ENCODE measurements at regions not wholly inside any gene's neighbourhood (a gene's known extent, or its start where the extent isn't known, plus 50 kb on each side); places are given as distances from the start of the nearest gene placed in this dataset.
"Not testable (repeated sequence)": the region's sequence is repeated elsewhere in the genome, so short reads cannot be mapped to it uniquely, and the experiment has no call there.

DNA sequence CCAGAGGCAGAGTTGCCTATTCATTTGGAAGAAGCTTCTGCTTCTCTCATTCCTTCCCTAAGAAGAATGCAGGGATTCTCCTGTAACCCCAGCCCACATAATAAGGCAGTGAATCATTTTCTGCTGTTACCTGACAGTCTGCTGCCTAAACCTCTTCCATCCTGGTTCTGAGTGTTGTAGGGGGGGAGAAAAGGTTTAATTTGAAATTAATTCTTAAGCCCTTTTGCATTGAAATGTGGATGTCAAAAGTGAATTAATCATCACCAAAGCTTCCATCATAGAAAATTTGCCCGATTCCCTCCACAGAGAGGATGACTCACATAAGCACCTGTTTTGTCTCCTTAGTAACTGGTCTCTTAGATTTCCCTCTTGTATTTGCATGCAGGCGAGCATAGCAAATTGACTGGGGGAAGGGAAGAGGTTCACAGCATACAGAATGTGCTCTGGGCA lies 146.7 kb upstream of the FNDC3A start:
- Histone ChIP-seq H3K79me1 (ENCODE audit: low read length) (no peaks in the 10 kb centered on the region), H4K8ac (ENCODE audit: low read depth, low read length) (no peak overlapping the region), H3K9ac (ENCODE audit: low read length) (no peak overlapping the region), H4K5ac (ENCODE audit: low read length) (no peak overlapping the region), H3K56ac (ENCODE audit: low read length) (no peak overlapping the region), H3K27me3 (ENCODE audit: insufficient read depth, low read length, poor library complexity) (no peaks in the 10 kb centered on the region), H3K4ac (ENCODE audit: low read depth, low read length) (no peak overlapping the region), H3K4me2 (ENCODE audit: low read length) (no peak overlapping the region), H3K79me2 (ENCODE audit: control insufficient read depth, insufficient read depth, low read length) (no peaks in the 10 kb centered on the region), H3K18ac (ENCODE audit: low read length) (no peak overlapping the region), H3K23ac (ENCODE audit: low read length) (no peak overlapping the region), H2BK15ac (replicated peaks; ENCODE audit: low read depth) (no peak overlapping the region), H2BK120ac (ENCODE audit: low read depth, low read length) (no peak overlapping the region), H3K4me3 (ENCODE audit: low read length) (no peak overlapping the region), H3K36me3 (ENCODE audit: control insufficient read depth, insufficient read depth, low read length) (no peaks in the 10 kb centered on the region), H2AK5ac (ENCODE audit: low read length) (no peak overlapping the region), H3K27ac (ENCODE audit: low read depth, low read length) (no peak overlapping the region), H3K4me1 (ENCODE audit: control insufficient read depth, low read depth, low read length) (no peaks in the 10 kb centered on the region), H2BK5ac (ENCODE audit: low read length) (no peak overlapping the region)
- peak; percentile 79 for DNase-seq
- WGBS (ENCODE audit: extremely low coverage, insufficient coverage, low lambda C conversion rate) = no CpG with 5 or more reads among the region's 2 CpGs

DNA sequence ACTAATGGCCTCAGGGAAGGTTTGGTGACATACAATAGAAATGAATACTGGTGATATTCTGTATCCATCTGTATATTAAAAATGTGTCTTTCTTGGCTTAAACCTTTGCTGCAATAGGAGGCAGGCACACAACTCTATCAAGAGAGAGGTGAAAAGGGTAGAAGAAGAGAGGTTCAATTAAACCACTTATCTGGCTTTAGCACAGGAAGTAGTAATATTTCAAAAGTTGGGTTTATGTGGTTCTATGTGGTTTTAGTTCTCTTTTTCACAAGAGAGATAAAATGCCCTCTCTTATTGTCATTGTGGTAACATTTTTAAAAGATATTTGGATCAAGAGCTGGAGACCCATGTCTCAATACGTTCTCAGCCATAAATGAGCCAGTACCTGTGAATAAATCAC lies 146.2 kb upstream of the FNDC3A start:
- no peak overlapping the region for H3K18ac ChIP-seq (ENCODE audit: low read length)
- no peak overlapping the region for H3K4ac ChIP-seq (ENCODE audit: low read depth, low read length)
- no peaks in the 10 kb centered on the region for H3K79me1 ChIP-seq (ENCODE audit: low read length)
- WGBS (ENCODE audit: extremely low coverage, insufficient coverage, low lambda C conversion rate) = no CpG with 5 or more reads among the region's 1 CpG
- H2AK5ac ChIP-seq (ENCODE audit: low read length) = no peak overlapping the region
- no peak overlapping the region for H3K9ac ChIP-seq (ENCODE audit: low read length)
- H3K36me3 ChIP-seq (ENCODE audit: control insufficient read depth, insufficient read depth, low read length) = no peaks in the 10 kb centered on the region
- H3K56ac ChIP-seq (ENCODE audit: low read length) = no peak overlapping the region
- H3K4me3 ChIP-seq (ENCODE audit: low read length) = no peak overlapping the region
- H3K4me1 ChIP-seq (ENCODE audit: control insufficient read depth, low read depth, low read length) = no peaks in the 10 kb centered on the region
- no peaks in the 10 kb centered on the region for H3K27me3 ChIP-seq (ENCODE audit: insufficient read depth, low read length, poor library complexity)
- H4K5ac ChIP-seq (ENCODE audit: low read length) = no peak overlapping the region
- no peak for DNase-seq
- H3K4me2 ChIP-seq (ENCODE audit: low read length) = no peak overlapping the region
- H3K79me2 ChIP-seq (ENCODE audit: control insufficient read depth, insufficient read depth, low read length) = no peaks in the 10 kb centered on the region
- H2BK120ac ChIP-seq (ENCODE audit: low read depth, low read length) = no peak overlapping the region
- H2BK5ac ChIP-seq (ENCODE audit: low read length) = no peak overlapping the region
- no peak overlapping the region for H3K27ac ChIP-seq (ENCODE audit: low read depth, low read length)
- H4K8ac ChIP-seq (ENCODE audit: low read depth, low read length) = no peak overlapping the region
- H2BK15ac ChIP-seq (replicated peaks; ENCODE audit: low read depth) = no peak overlapping the region
- no peak overlapping the region for H3K23ac ChIP-seq (ENCODE audit: low read length)

DNA sequence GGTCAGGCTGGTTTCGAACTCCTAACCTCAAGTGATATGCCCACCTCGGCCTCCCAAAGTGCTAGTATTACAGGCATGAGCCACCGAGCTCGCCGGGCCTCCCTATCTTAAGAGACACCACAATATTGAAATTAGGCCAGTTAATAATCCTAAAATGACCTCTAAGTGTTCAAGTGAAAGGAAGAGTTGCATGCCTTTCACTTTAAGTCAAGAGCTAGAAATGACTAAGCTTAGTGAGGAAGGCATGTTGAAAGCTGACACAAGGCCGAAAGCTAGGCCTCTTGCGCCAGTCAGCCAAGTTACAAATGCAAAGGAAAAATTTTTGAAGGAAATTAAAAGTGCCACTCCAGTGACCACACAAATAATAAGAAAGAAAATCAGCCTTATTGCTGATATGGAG lies 144.5 kb upstream of the FNDC3A start:
- no peaks in the 10 kb centered on the region for H3K27me3 ChIP-seq (ENCODE audit: insufficient read depth, low read length, poor library complexity)
- H3K4me3 ChIP-seq (ENCODE audit: low read length) = no peak overlapping the region
- no peak for DNase-seq
- no peak overlapping the region for H4K8ac ChIP-seq (ENCODE audit: low read depth, low read length)
- H2BK15ac ChIP-seq (replicated peaks; ENCODE audit: low read depth) = no peak overlapping the region
- H3K79me2 ChIP-seq (ENCODE audit: control insufficient read depth, insufficient read depth, low read length) = no peaks in the 10 kb centered on the region
- H3K36me3 ChIP-seq (ENCODE audit: control insufficient read depth, insufficient read depth, low read length) = no peaks in the 10 kb centered on the region
- H3K4me1 ChIP-seq (ENCODE audit: control insufficient read depth, low read depth, low read length) = no peaks in the 10 kb centered on the region
- H2BK120ac ChIP-seq (ENCODE audit: low read depth, low read length) = no peak overlapping the region
- H2AK5ac ChIP-seq (ENCODE audit: low read length) = no peak overlapping the region
- H2BK5ac ChIP-seq (ENCODE audit: low read length) = no peak overlapping the region
- no peak overlapping the region for H3K4ac ChIP-seq (ENCODE audit: low read depth, low read length)
- no peaks in the 10 kb centered on the region for H3K79me1 ChIP-seq (ENCODE audit: low read length)
- WGBS (ENCODE audit: extremely low coverage, insufficient coverage, low lambda C conversion rate) = no CpG with 5 or more reads among the region's 7 CpGs
- H4K5ac ChIP-seq (ENCODE audit: low read length) = no peak overlapping the region
- no peak overlapping the region for H3K23ac ChIP-seq (ENCODE audit: low read length)
- H3K27ac ChIP-seq (ENCODE audit: low read depth, low read length) = no peak overlapping the region
- H3K9ac ChIP-seq (ENCODE audit: low read length) = no peak overlapping the region
- H3K4me2 ChIP-seq (ENCODE audit: low read length) = no peak overlapping the region
- no peak overlapping the region for H3K56ac ChIP-seq (ENCODE audit: low read length)
- H3K18ac ChIP-seq (ENCODE audit: low read length) = no peak overlapping the region

DNA sequence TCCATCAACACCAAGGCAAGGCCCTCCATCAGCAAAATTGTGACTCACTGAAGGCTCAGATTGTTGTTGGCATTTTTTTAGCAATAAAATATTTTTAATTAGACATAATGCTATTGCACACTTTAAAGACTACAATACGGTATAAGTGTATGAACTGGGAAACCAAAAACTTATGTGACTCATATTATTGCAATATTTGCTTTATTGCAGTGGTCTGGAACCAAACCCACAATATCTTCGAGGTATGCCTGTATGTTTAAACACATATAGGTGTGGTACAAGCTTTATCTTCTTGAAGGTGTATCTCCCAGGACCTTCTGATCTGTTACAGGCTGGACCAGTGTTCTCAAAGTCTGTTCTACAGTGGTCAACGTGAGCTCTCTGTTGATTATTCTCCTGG lies 142.3 kb upstream of the FNDC3A start:
- H2BK120ac ChIP-seq (ENCODE audit: low read depth, low read length) = no peak overlapping the region
- no peak overlapping the region for H2BK15ac ChIP-seq (replicated peaks; ENCODE audit: low read depth)
- no peaks in the 10 kb centered on the region for H3K79me2 ChIP-seq (ENCODE audit: control insufficient read depth, insufficient read depth, low read length)
- no peak for DNase-seq
- no peak overlapping the region for H2AK5ac ChIP-seq (ENCODE audit: low read length)
- H3K27me3 ChIP-seq (ENCODE audit: insufficient read depth, low read length, poor library complexity) = no peaks in the 10 kb centered on the region
- H4K8ac ChIP-seq (ENCODE audit: low read depth, low read length) = no peak overlapping the region
- no peak overlapping the region for H3K23ac ChIP-seq (ENCODE audit: low read length)
- no peak overlapping the region for H3K4ac ChIP-seq (ENCODE audit: low read depth, low read length)
- H3K4me3 ChIP-seq (ENCODE audit: low read length) = no peak overlapping the region
- H2BK5ac ChIP-seq (ENCODE audit: low read length) = no peak overlapping the region
- no peak overlapping the region for H3K27ac ChIP-seq (ENCODE audit: low read depth, low read length)
- no peak overlapping the region for H3K4me2 ChIP-seq (ENCODE audit: low read length)
- no peak overlapping the region for H3K9ac ChIP-seq (ENCODE audit: low read length)
- no peak overlapping the region for H3K56ac ChIP-seq (ENCODE audit: low read length)
- H3K79me1 ChIP-seq (ENCODE audit: low read length) = no peaks in the 10 kb centered on the region
- H4K5ac ChIP-seq (ENCODE audit: low read length) = no peak overlapping the region
- H3K4me1 ChIP-seq (ENCODE audit: control insufficient read depth, low read depth, low read length) = no peaks in the 10 kb centered on the region
- no peak overlapping the region for H3K18ac ChIP-seq (ENCODE audit: low read length)
- WGBS (ENCODE audit: extremely low coverage, insufficient coverage, low lambda C conversion rate) = no CpG with 5 or more reads among the region's 3 CpGs
- H3K36me3 ChIP-seq (ENCODE audit: control insufficient read depth, insufficient read depth, low read length) = no peaks in the 10 kb centered on the region

DNA sequence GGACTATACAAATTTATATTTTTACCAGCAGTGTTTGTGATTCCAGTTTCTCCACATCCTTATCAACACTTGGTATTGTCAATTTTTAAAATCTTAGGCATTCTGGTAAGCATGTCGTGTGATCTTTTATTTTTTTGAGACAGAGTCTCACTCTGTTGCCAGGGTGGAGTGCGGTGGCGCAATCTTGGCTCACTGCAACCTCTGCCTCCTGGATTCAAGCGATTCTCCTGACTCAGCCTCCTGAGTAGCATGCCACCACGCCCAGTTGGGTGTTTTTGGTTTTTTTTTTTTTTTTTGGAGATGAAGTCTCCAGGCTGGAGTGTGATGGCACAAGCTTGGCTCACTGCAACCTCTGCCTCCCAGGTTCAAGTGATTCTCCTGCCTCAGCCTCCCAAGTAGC lies 140.4 kb upstream of the FNDC3A start:
- H4K8ac ChIP-seq (ENCODE audit: low read depth, low read length); H3K4me2 ChIP-seq (ENCODE audit: low read length); H4K5ac ChIP-seq (ENCODE audit: low read length); H3K27me3 ChIP-seq (ENCODE audit: insufficient read depth, low read length, poor library complexity); DNase-seq; H3K79me1 ChIP-seq (ENCODE audit: low read length); H3K56ac ChIP-seq (ENCODE audit: low read length); H2BK120ac ChIP-seq (ENCODE audit: low read depth, low read length); H3K27ac ChIP-seq (ENCODE audit: low read depth, low read length); H3K4me3 ChIP-seq (ENCODE audit: low read length); H3K79me2 ChIP-seq (ENCODE audit: control insufficient read depth, insufficient read depth, low read length); H3K23ac ChIP-seq (ENCODE audit: low read length); H3K4ac ChIP-seq (ENCODE audit: low read depth, low read length); H2BK5ac ChIP-seq (ENCODE audit: low read length); H2AK5ac ChIP-seq (ENCODE audit: low read length); H3K18ac ChIP-seq (ENCODE audit: low read length); H2BK15ac ChIP-seq (replicated peaks; ENCODE audit: low read depth); H3K4me1 ChIP-seq (ENCODE audit: control insufficient read depth, low read depth, low read length); H3K9ac ChIP-seq (ENCODE audit: low read length); H3K36me3 ChIP-seq (ENCODE audit: control insufficient read depth, insufficient read depth, low read length): not testable (repeated sequence)
- WGBS (ENCODE audit: extremely low coverage, insufficient coverage, low lambda C conversion rate) = no CpG with 5 or more reads among the region's 5 CpGs

DNA sequence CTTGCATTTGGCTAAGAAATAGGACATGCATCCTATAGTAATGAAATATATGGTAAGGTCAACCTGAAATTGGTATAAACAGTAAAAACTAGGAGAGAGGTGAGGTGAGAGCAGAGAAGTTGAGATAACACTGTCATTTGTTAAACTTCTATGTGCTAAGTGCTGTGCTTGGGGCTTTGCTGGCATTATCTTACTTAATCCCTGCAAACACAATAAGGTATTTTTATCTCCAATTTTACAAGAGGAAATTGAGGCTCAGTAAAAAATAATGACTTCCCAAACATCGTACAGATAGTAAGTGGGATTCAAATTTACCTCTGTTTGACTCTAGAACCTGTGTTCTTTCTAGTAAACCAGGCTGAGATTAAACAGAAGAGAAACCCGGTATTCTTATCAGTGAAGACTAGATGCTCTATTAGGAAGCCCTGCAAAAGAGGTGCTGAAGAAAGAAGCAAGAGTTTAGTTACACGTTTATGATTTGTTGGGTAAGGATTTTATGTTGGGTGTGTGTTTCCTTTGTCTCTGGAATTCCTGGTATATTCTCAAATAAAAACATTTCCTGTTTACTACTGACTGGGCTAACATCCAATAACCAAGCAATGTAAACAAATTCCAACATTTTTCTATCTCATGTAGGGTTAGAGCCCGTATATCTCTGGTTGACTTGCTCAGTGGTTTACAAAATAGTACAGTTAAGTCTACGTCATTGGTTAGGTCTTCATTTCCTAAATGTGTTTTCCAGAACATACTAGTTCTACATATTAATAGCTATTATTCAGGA lies 137.3 kb upstream of the FNDC3A start:
- DNase-seq = peak; percentile 65
- H3K9ac ChIP-seq (ENCODE audit: low read length) = no peak overlapping the region
- no peaks in the 10 kb centered on the region for H3K79me2 ChIP-seq (ENCODE audit: control insufficient read depth, insufficient read depth, low read length)
- H4K8ac ChIP-seq (ENCODE audit: low read depth, low read length) = no peak overlapping the region
- no peak overlapping the region for H3K4me3 ChIP-seq (ENCODE audit: low read length)
- no peak overlapping the region for H3K23ac ChIP-seq (ENCODE audit: low read length)
- no peak overlapping the region for H2AK5ac ChIP-seq (ENCODE audit: low read length)
- no peak overlapping the region for H2BK120ac ChIP-seq (ENCODE audit: low read depth, low read length)
- no peak overlapping the region for H2BK15ac ChIP-seq (replicated peaks; ENCODE audit: low read depth)
- H3K4me1 ChIP-seq (ENCODE audit: control insufficient read depth, low read depth, low read length) = no peaks in the 10 kb centered on the region
- H3K79me1 ChIP-seq (ENCODE audit: low read length) = no peaks in the 10 kb centered on the region
- no peak overlapping the region for H2BK5ac ChIP-seq (ENCODE audit: low read length)
- H3K27ac ChIP-seq (ENCODE audit: low read depth, low read length) = no peak overlapping the region
- no peak overlapping the region for H3K4ac ChIP-seq (ENCODE audit: low read depth, low read length)
- WGBS (ENCODE audit: extremely low coverage, insufficient coverage, low lambda C conversion rate) = no CpG with 5 or more reads among the region's 5 CpGs
- no peaks in the 10 kb centered on the region for H3K27me3 ChIP-seq (ENCODE audit: insufficient read depth, low read length, poor library complexity)
- no peak overlapping the region for H3K4me2 ChIP-seq (ENCODE audit: low read length)
- no peak overlapping the region for H3K56ac ChIP-seq (ENCODE audit: low read length)
- H3K18ac ChIP-seq (ENCODE audit: low read length) = no peak overlapping the region
- no peak overlapping the region for H4K5ac ChIP-seq (ENCODE audit: low read length)
- no peaks in the 10 kb centered on the region for H3K36me3 ChIP-seq (ENCODE audit: control insufficient read depth, insufficient read depth, low read length)
